NCI-H146 (cell line): ENCODE measurements at regions not wholly inside any gene's neighbourhood (a gene's known extent, or its start where the extent isn't known, plus 50 kb on each side); places are given as distances from the start of the nearest gene placed in this dataset.

Source experiments
- DNase-seq: peaks from one replicate; lab custom pipeline; 2025; lab: John Stamatoyannopoulos, UW

DNA sequence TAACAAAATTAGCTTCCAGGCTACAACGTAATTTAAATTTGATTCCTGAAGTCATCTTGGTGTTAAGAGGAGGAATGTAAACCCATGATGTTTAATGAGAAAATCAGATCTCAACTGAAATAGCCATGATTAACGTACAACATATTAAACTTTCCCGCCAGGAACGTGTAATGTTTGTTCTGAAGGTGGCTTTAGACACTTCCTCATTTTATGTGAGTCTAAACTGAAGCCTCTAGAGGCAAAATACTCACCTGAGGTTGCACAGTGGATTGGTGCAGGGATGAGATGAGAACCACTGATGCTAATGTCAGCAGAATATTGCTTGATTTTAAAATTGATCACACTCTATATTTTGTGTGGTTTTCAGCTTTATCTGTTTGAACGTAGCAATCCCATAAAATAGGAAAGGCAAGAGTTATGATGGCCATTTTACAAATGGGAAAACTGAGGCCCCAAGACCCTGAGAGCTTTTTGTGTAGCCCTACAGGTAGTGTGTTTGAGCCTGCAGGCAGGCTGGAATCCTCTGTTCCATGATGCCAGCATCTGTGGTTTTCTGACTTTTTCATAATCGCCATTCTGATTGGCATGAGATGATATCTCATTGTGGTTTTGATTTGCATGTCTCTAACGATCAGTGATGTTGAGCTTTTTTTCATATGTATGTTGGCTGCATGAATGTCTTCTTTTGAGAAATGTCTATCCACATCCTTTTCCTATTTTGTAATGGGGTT is 243.7 kb upstream of the BMPER start:
- DNase-seq = no peak

DNA sequence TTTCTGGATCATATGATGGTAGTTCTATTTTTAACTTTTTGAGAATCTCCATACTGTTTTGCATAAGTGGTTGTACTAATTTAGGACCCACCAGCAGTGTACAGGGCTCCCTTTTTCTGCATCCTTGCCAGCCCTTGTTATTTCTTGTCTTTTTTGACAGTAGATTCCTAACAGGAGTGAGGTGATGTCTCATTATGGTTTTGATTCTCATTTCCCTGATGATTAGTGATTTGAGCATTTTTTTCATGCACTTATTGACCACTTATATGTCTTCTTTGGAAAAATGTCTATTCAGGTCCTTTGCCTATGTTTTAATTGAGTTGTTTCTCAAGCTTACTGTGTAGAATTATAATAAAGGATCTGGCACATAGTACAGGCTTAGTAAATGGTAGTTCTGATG is 238.8 kb upstream of the BMPER start:
- DNase-seq = no peak

GRCh38 chr7:33667196-33667595 is 238.1 kb upstream of the BMPER start:
- no peak for DNase-seq

- peak; percentile 65 for DNase-seq
These were observed 236.1 kb upstream of the BMPER start for GRCh38 chr7:33669251-33669670.

DNA sequence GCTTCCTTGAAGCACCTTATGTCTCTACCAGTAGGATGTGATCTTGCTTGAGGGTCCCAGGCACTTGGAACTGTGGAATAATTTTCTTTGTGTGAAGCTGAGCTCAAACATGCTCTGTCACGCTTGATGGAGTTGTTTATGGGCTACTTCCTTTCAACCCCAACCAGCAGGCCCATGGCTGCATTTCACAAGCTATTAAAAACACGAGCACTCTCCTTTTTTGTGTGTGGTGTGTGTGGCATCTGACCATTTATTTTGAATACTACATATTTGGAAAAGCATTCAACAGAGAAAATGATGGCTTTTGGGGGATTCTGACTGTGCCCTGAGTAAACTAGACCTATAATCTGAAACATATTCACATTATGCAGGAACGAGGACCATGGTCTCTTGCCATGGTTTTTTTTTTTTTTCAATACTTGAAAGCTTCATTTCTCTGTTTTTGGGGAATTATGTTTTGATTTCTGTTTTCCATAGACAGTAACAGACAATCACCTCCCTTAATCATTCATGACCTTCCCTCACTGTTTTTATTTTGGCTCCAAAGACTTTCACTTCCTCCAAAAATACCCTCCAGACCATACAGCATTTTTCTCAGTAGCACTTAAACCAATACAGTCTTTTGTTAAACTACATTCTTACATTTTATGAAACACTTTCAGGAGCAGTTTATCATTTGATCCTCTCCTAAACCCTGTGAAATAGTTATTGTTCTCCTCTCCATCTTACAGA is 233.6 kb upstream of the BMPER start:
- DNase-seq = no peak

DNA sequence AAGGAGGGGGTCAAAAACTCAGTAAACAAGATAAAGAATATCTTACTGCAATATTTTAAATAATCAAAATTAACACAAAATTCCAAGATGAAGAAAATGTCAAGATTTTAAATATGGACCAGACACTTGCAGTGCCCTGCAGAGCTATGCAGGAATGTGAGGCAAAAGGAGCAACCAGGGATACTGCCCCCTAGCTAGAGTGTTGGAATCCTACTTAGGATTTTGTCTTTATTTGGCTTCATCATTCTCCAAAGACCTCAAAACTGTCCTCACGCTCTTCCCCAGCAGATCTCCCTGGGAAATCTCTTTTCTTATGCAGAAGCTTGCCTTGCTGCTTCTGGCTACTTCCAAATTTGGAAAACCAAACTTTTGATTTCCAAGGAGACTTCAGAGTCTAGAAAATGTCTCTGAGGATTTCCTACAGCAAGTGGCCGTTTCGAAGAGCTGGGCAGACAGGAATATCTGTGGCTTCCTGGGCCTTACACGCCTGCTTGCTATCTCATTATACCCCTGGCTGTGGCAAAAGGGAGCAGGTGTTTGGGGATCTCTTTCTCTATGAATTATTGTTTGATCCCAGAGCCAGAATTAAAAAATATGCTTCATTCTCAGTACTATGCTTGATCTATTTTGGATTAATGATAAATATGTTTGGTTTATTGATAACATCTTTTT is 232.2 kb upstream of the BMPER start:
- no peak for DNase-seq

- no peak for DNase-seq
These were observed 230.4 kb upstream of the BMPER start for GRCh38 chr7:33674804-33675411.

GRCh38 chr7:33677556-33677955 is 227.8 kb upstream of the BMPER start:
- no peak for DNase-seq

DNA sequence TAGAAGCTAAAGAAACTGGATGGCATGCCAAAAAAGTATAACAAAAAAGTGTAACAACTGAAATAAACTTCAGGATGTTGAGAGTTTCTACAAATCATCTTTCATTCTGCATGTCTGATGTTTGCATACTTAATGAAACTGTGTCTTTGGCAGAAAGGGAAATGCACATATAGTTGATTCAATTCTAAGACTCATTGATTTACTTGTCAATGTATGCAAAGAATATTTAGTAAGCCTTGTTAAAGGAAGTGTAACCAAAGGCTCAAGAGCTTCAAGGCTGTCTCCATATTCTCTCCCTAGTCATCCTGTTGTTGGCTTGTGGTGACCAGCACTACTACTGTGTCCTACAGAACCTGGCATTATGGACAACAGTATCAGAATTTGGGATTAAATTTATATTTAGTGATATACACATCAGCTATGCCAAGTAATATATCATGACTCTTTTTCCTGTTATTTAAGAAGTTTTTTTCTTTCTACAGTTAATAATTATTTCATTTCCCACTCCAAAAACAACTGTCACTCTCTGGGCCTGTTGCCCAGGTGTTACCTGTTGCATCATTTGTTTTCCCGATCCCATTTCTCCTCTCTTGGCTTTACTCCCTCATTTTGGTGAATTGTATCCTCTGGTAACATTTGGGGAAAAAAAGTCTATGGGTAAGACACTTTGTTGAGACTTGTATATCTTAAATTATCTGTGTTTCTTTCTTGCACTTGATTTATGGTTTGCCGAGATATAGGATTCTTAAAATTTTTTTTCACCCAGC is 226.6 kb upstream of the BMPER start:
- DNase-seq = no peak

GRCh38 chr7:33680682-33681081 is 224.7 kb upstream of the BMPER start:
- no peak for DNase-seq

- no peak for DNase-seq
These were observed 219.8 kb upstream of the BMPER start for GRCh38 chr7:33685503-33685902.

DNA sequence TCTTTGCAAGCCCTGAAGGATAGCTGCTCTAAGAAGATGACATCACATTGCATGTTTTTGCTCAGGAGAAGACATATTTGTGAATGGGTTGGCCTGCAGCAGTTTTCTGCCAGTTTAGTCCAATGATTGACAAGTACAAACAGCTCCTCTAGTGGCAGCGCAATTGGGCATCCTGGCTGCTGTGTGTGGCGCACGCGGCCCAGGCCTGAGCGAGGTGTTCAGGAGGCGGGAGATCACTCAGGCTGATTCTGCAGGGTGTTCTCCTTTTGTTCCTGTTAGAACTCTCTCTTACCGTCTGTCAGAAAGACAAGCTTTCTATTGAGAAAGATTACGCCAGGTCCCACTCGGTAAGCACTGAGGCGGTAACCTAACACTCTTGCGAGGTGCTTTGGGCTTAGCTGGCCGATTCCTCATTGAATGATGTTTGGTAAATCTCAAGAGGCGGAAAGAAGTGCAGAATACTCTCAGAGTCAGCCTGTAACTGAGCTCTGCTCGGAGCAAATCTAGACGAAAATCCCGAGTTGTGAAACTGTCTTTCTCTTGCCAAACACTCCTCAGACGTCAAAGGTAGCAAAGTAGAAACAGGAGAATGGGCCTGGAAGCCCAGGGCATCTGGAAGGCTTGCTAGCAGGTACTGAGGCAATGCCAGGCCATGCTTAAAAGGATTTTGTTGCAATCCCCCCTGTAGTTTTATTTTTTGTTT is 219.2 kb upstream of the BMPER start:
- DNase-seq = no peak

DNA sequence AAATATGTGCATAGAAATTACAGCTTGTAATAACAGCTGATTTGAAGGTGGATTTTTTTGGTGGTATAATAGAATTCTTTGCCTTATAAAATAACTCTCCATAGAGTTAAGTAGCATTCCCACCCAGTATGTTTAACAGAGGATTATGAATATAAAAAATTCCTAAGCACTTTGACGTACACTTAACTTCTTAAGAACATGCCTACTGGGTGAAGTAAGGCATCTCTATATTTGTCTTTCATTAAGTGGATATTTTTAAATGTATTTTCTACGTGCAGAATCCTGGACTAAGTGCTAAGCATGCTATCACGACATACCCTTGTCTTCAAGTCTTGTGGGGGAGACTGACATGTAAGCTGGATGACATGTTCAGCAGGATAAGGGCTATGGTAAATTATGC is 217.7 kb upstream of the BMPER start:
- DNase-seq = no peak

DNA sequence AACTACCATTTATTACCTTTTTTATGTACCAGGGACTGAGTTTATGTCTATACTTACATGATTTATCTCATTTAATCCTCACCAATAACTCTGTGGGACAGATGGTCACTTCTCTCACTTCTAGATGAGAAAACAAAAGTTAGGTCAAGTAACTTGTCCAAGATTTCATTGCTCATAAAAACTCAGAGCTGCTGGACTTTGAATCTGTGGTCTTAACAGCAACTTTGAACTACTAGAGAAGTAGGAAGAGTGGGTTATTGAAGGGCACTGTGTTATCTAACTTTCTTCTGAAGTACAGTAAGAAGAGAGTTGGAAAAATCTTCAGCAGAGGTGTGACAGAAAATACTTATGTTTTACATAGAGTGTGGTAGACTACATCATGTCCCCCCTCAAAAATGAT is 214.2 kb upstream of the BMPER start:
- DNase-seq = no peak

- no peak for DNase-seq
These were observed 212.4 kb upstream of the BMPER start for GRCh38 chr7:33692956-33693355.

DNA sequence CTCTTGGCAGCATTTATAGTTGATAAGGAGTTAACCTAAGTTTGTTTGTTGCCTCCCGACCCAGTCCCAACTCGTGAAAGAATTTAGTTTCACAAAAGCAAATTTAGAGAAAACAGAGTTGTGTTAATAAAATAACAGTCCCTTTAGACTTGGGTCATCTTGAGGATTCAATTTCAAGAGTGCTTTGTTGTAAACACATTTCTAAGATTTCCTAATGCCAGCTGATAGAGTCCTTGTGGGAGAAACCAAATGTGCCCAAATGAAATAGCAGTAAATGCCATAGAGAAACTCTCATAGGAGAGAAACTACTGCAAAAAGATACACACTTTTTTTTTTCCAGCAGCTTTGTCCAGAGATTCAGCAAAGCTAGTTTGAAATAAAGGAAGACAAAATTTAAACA is 211.3 kb upstream of the BMPER start:
- DNase-seq = no peak

DNA sequence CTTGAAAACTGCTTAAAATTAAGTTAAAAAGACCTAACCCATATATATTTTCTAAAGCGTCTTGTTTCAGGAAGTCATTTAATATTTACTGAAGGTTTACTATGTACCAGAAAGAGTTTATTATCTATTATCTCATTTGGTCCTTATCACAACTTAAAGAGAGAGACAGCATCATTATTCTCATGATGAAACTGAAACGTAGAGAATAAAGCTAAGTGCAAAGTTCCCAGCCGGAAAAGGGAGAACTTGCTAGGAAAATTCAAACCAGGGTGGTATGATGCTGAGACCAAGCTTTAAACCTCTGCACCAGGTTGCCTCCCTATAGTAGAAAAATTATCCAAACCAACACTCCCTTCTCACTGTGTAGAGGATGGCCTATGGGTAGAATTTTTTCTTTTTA is 207.7 kb upstream of the BMPER start:
- no peak for DNase-seq

- no peak for DNase-seq
These were observed 207.3 kb upstream of the BMPER start for GRCh38 chr7:33698041-33698440.

DNA sequence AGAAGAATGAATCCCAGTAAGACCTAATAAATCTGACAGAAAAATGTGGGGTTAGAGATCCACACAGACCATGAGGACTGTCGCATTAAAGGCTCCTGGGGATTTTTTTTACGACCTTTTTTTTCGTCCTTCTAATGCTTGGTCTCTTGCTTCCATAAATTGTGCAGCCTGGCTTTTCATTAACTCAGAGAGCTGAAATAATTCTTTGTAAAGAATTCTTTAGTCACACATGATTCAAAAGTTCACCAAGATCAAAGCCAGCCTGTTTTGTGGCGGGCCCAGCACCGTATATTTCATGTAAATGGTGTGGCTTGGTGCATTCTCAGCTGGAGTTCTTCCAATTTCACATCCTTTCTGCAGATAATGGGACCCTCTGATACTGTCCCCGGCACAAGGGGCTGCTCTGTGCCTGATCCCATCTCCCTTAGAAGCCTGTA is 206.6 kb upstream of the BMPER start:
- no peak for DNase-seq

DNA sequence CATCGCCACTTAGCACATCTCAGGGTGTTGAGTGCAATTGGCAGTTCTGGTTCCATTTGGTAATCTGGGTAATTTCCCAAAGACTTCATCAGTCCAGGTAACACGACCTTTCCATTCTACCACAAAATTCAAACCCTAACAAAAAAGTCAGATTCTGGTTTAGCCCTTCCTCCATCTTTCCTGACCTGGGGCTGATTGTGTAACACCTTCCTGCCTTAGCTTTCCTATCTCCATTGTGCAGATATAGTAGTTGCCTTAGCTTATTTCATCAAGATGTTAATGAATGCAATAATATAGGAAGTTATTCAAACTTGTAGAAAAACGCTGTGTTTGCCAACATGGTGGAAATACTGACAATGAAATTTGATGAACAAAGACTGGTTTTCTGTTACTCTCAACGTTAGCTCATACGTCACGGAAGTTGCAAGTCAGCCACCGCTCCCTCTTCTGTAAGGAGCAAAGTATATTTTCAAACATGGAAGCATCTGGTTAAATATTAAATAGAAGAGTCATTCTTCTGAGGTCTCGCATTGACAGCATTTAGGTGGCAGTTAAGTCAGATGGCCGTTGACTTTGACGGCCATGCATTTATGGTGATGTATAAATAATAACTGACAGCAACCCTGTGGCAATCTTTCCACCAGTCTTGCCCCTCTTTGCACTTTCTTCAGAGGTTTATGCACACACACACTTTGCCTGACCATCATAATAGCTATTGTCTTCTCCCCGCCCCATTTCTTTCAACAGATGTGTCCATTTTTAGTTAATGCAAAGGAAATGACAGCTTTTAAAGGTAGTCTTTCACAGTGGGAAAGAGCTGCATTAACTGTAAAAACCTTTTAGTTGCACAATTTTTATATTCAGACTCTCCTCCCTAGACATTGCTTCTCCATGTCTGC is 205.1 kb upstream of the BMPER start:
- DNase-seq = no peak
